ENCODE measurements at regions not wholly inside any gene's neighbourhood (a gene's known extent, or its start where the extent isn't known, plus 50 kb on each side); places are given as distances from the start of the nearest gene placed in this dataset.

GRCh38 chr13:63490149-63490548 is 2074.5 kb upstream of the PCDH20 start:
- no peaks in the 10 kb centered on the region for H4K20me1 ChIP-seq (ENCODE audit: insufficient read depth)
- no TSS peak for BruUV-seq (replicated peaks)
- H3K4me2 ChIP-seq (ENCODE audit: low read length) = no peak overlapping the region
- no peaks in the 10 kb centered on the region for H3K79me2 ChIP-seq (ENCODE audit: insufficient read depth, low read length)
- no peak overlapping the region for H3K27ac ChIP-seq (ENCODE audit: low read depth, low read length)
- H3K27me3 ChIP-seq (ENCODE audit: insufficient read depth, low read length) = no peaks in the 10 kb centered on the region
- no peaks in the 10 kb centered on the region for H3K36me3 ChIP-seq (ENCODE audit: control insufficient read depth in 1 of 2, insufficient read depth in 2 of 2, low read length in 2 of 2)
- no peaks in the 10 kb centered on the region for H3K9me2 ChIP-seq (ENCODE audit: insufficient read depth)
- no peak overlapping the region for H2AFZ ChIP-seq (ENCODE audit: low read depth, low read length, poor library complexity, severe bottlenecking)
- DNase-seq (ENCODE audit: low read depth, low spot score) (no peak), ATAC-seq (no peak)
- H3K4me3 ChIP-seq (replicated peaks in 1 of 2; ENCODE audit: low read depth in 1 of 2, low read length in 2 of 2) = no peak overlapping the region
- intact Hi-C loops (cut with micrococcal nuclease) = no loop called here
- CTCF ChIA-PET = no interaction called here
- RAD21 ChIA-PET (ENCODE audit: low non-redundant PET in 1 of 2, low total read pairs in 2 of 2, uncharacterized antibody in 2 of 2, unreplicated experiment in 2 of 2) = no interaction called here
- H3K4me1 ChIP-seq (ENCODE audit: control insufficient read depth in 1 of 2, insufficient read depth in 2 of 2, low read length in 2 of 2) = no peaks in the 10 kb centered on the region
- H3K9me3 ChIP-seq (ENCODE audit: control insufficient read depth in 1 of 2, insufficient read depth in 1 of 2, low read depth in 1 of 2, low read length in 2 of 2) = no peaks in the 10 kb centered on the region
- TF ChIP-seq EZH2 (IDR thresholded peaks at IDR 0.05) = no peak
- TF ChIP-seq MAX (IDR thresholded peaks at IDR 0.05) = no peak
- no peak for TF ChIP-seq POLR2AphosphoS5 (IDR thresholded peaks at IDR 0.05; ENCODE audit: low read depth, low read length)
- TF ChIP-seq EGR1 (IDR thresholded peaks at IDR 0.05; ENCODE audit: low read depth) = no peak
- TF ChIP-seq YY1 (IDR thresholded peaks at IDR 0.05; ENCODE audit: extremely low read depth, insufficient replicate concordance, low read depth, low read length) = no peak
- no peak for TF ChIP-seq EZH2phosphoT487 (IDR thresholded peaks at IDR 0.05; ENCODE audit: borderline replicate concordance)
- TF ChIP-seq ZBTB33 (IDR thresholded peaks at IDR 0.05; ENCODE audit: extremely low read depth, insufficient replicate concordance, low read length) = no peak
- POLR2A ChIA-PET = no interaction called here
- H3K9ac ChIP-seq (ENCODE audit: low read length) = no peak overlapping the region

- H3K9me2 ChIP-seq (ENCODE audit: insufficient read depth) = no peaks in the 10 kb centered on the region
- ATAC-seq (no peak), DNase-seq (ENCODE audit: low read depth, low spot score) (no peak)
- H3K4me2 ChIP-seq (ENCODE audit: low read length) = no peak overlapping the region
- H3K27me3 ChIP-seq (ENCODE audit: insufficient read depth, low read length) = no peaks in the 10 kb centered on the region
- H3K27ac ChIP-seq (ENCODE audit: low read depth, low read length) = no peak overlapping the region
- H2AFZ ChIP-seq (ENCODE audit: low read depth, low read length, poor library complexity, severe bottlenecking) = no peak overlapping the region
- no peak overlapping the region for H3K9ac ChIP-seq (ENCODE audit: low read length)
- BruUV-seq (replicated peaks) = no TSS peak
- no peaks in the 10 kb centered on the region for H3K4me1 ChIP-seq (ENCODE audit: control insufficient read depth in 1 of 2, insufficient read depth in 2 of 2, low read length in 2 of 2)
- ChIA-PET POLR2A (no interaction called here), RAD21 (ENCODE audit: low non-redundant PET in 1 of 2, low total read pairs in 2 of 2, uncharacterized antibody in 2 of 2, unreplicated experiment in 2 of 2) (no interaction called here), CTCF (no interaction called here)
- H3K36me3 ChIP-seq (ENCODE audit: control insufficient read depth in 1 of 2, insufficient read depth in 2 of 2, low read length in 2 of 2) = no peaks in the 10 kb centered on the region
- H3K79me2 ChIP-seq (ENCODE audit: insufficient read depth, low read length) = no peaks in the 10 kb centered on the region
- TF ChIP-seq ELF1 (IDR thresholded peaks at IDR 0.05; ENCODE audit: borderline replicate concordance, low read depth) (no peak), YY1 (IDR thresholded peaks at IDR 0.05; ENCODE audit: extremely low read depth, insufficient replicate concordance, low read depth, low read length) (no peak), SP1 (IDR thresholded peaks at IDR 0.05; ENCODE audit: low read depth) (no peak), EZH2phosphoT487 (IDR thresholded peaks at IDR 0.05; ENCODE audit: borderline replicate concordance) (no peak), JUND (IDR thresholded peaks at IDR 0.05) (no peak), EGR1 (IDR thresholded peaks at IDR 0.05; ENCODE audit: low read depth) (no peak), SRF (IDR thresholded peaks at IDR 0.05; ENCODE audit: low read depth) (no peak), SIN3A (IDR thresholded peaks at IDR 0.05; ENCODE audit: low read depth) (no peak), TCF7L2 (IDR thresholded peaks at IDR 0.05; ENCODE audit: borderline replicate concordance, extremely low read depth, insufficient read depth, insufficient read length) (no peak), ZFX (IDR thresholded peaks at IDR 0.05) (no peak), POLR2AphosphoS5 (IDR thresholded peaks at IDR 0.05; ENCODE audit: low read depth, low read length) (no peak)
- no peaks in the 10 kb centered on the region for H3K9me3 ChIP-seq (ENCODE audit: control insufficient read depth in 1 of 2, insufficient read depth in 1 of 2, low read depth in 1 of 2, low read length in 2 of 2)
- H4K20me1 ChIP-seq (ENCODE audit: insufficient read depth) = no peaks in the 10 kb centered on the region
- H3K4me3 ChIP-seq (replicated peaks in 1 of 2; ENCODE audit: low read depth in 1 of 2, low read length in 2 of 2) = no peak overlapping the region
- intact Hi-C loops (cut with micrococcal nuclease) = no loop called here
Measured at GRCh38 chr13:63481334-63481733, 2065.7 kb upstream of the PCDH20 start.

All from HCT116 (cell line).